SK-N-MC (cell line): ENCODE measurements at regions not wholly inside any gene's neighbourhood (a gene's known extent, or its start where the extent isn't known, plus 50 kb on each side); places are given as distances from the start of the nearest gene placed in this dataset.

Experiments used
- EZH2 ChIP-seq: fragments of 200-600 bp; sonication (generic); IDR thresholded peaks from one replicate; pipeline ENCODE4 v1.6.1; 2017; ENCODE audit warnings: antibody characterized with exemption
- POLR2AphosphoS5 ChIP-seq: IDR thresholded peaks from 2 replicates; pipeline ENCODE4 v1.6.1; 2012; ENCODE audit warnings: mild to moderate bottlenecking, low read depth, low read length, borderline replicate concordance

DNA sequence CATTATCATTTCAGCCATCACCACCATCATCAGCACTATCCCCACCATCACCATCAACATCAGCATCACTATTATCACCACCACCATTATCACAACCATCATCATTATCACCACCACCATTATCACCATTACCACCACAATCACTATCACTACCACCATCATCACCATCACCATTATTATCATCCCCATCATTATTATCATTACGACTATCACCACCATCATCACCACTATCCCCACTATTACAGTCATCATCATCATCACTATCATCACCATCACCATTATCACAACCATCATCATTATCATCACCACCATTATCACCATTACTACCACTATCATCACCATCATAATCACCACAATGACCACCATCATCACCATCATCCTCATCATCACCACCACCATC is 50.4 kb upstream of the CMKLR1 start:
- TF ChIP-seq EZH2 (no peak), POLR2AphosphoS5 (no peak)
